Gastroesophageal sphincter (tissue), 3 donors: ENCODE measurements at regions not wholly inside any gene's neighbourhood (a gene's known extent, or its start where the extent isn't known, plus 50 kb on each side); places are given as distances from the start of the nearest gene placed in this dataset.

Experiments
- CTCF ChIP-seq, 4 experiments: fragments of 200-600 bp in 2 of 4; fragments of 450-650 bp in 2 of 4; sonication (generic) in 1 of 4; IDR thresholded peaks; one replicate each; pipeline ENCODE4 v1.5.1; 2017 to 2019; ENCODE audit warnings: antibody characterized with exemption in 4 of 4, mild to moderate bottlenecking in 2 of 4, moderate library complexity in 2 of 4
- EP300 ChIP-seq: sonication (generic); formaldehyde crosslinking; IDR thresholded peaks from one replicate; pipeline ENCODE4 v1.6.1; 2017; ENCODE audit warnings: antibody characterized with exemption, mild to moderate bottlenecking
- POLR2AphosphoS5 ChIP-seq: sonication (generic); formaldehyde crosslinking; IDR thresholded peaks from one replicate; pipeline ENCODE4 v1.6.1; 2017; ENCODE audit warnings: antibody characterized with exemption

GRCh38 chr13:86383151-86383550 is 583.9 kb upstream of the SLITRK6 start:
- TF ChIP-seq CTCF (IDR thresholded peaks at IDR 0.05) (no peak), POLR2AphosphoS5 (no peak), EP300 (no peak)
